Muscle of arm (tissue), 1 donor: ENCODE measurements at regions not wholly inside any gene's neighbourhood (a gene's known extent, or its start where the extent isn't known, plus 50 kb on each side); places are given as distances from the start of the nearest gene placed in this dataset.

Experiments used
- DNase-seq: peaks from one replicate; pipeline ENCODE4 v3.0.0-alpha.2; 2013

DNA sequence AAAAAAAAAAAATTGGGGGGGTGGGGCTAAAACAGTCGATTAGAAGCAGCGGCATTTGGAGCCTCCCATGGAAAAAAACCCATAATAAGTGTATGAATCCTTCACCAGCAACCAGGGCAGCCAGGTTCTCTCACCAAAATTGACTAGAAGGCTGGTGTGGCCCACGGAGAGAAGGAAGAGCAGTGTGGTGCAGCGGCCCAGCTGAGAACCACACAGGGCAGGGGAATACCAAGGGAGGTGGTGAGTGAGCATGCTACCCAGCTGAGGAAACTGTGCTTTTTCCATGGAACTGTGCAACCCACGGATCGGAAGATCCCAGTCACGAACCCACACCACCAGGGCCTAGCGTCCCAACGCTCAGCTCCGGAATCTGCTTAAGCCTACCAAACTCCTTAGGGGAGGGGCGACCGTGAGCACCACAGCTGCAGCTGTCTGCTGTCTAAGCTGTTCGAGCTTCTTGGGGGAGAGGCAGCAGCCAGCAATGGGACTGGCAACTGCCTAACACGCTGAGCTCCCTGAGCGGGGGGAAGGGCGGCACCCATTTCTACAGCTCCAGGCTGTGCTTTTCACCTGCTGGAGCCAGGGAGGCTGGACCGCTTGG is 1037.2 kb upstream of the ACVR2A start:
- DNase-seq: no peak

DNA sequence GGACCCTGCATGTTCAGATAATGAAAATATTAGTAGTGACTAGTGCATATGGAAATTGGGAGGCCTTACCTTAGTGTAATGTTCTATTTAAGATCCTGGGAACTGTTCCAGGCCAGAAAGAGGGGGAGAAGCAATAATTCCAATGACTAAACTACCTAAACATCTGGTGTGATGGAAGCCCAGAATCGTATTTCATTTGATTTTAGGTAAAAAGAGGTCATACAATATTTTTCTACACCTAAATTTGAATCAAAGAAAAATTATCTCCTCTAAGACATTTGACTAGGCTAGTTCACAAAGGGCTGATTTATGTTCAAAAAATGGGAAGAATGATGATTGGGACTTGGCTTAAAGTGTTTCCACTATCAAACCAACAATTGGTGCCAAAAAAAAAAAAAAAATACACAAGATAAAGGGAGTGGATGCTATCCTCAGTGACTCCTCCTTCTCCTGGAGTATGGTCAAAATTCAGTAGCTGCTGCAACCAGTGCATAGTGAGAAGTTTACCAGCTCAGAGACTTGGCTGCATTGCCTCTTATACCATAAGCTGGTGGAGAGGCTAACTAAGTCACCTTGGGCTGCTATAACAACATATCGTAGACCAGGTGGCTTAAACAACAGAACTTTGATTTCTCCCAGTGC is 1038.3 kb upstream of the ACVR2A start:
- DNase-seq: peak; percentile 5

DNA sequence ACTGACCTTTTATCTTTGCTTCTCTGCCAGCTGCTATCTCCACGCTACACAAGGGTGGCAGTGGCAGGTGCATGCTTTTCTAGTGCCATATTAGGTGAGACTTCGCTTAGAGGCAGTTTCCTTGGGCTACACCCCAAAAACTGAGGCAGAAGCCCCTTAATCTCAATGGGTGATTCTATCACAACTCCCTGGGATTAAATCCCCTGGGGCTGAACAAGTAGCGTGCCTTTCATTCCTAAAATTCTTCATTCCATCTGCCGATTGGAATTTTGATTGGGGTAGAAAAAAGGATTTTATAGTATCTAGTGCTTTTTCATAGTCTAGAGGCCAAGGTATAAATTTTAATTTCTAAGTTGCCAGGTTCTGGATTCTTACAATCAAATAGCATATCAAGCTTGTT is 1040.5 kb upstream of the ACVR2A start:
- no peak for DNase-seq

DNA sequence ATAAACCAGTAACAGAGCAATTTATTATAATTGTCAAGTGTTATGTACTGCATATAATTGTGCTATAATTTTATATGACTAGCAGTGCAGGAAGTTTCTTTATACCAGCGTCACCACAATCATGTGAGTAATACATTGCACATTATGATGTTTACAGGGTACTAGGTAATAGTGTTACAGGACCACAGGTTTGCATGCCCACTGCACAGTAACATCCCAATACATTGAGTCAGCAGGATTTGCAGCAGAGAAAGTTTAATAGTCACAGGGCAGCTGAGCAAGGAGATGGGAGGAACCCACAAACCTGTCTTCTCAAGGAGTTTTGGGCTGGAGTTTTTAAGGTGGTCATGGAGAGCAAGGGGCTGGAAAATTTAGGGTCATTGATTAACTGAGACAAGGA is 1042.9 kb upstream of the ACVR2A start:
- DNase-seq: no peak

DNA sequence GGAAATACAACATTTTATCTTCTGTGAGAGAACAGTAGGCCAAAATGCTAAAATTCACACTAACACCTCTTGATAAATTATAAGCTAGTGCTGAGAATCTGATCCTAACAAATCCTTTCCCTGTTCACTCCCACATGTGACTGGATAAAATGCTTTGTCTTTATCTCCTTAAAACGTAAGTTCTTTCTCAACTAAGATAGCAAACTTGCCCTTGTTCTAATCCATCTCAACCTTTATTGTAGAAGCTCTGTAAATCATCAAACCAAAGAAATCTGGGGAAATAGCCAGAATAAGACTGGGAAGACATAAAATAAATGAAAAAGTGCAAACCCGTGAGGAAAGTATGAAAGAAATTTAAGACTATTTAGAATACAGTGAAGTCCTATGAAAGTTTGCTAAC is 1058.4 kb upstream of the ACVR2A start:
- no peak for DNase-seq

DNA sequence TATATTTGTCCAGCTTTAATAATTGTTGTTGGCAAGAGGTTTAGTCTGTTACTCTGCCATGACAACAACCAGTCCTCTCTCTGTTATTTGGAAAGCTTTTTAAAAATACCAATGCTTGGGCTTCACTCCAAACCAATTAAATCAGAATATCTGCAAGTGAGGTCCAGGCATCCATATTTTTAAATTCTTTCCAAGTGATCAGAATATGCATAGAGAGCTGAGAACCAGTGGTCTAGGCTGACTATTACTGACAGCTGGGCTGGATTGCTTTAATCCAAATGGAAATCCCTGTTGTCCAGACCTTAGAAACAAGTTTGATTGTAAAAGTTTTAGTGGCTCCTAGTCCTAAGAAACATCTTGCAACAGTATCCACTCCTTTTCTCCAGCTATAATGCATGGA is 1059.7 kb upstream of the ACVR2A start:
- no peak for DNase-seq

DNA sequence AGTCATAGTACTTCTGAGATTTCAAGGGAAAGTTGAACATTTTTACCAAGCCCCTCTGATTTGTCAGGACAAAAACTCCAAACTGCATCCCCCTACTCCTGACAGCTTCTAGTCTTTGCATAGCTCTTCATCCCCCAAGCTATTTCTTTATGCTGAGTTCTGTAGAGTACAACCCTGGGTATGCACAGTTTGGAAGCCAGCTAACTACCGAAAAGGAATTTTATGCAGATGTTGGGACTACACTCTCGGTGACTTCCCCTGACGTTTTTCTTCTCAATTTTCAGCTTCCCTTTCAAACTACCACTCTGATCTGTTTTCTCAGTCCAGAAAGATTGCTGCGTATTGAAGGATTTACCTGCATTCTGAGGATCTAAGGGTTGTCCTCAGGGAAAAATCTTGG is 1060.2 kb upstream of the ACVR2A start:
- DNase-seq: no peak

DNA sequence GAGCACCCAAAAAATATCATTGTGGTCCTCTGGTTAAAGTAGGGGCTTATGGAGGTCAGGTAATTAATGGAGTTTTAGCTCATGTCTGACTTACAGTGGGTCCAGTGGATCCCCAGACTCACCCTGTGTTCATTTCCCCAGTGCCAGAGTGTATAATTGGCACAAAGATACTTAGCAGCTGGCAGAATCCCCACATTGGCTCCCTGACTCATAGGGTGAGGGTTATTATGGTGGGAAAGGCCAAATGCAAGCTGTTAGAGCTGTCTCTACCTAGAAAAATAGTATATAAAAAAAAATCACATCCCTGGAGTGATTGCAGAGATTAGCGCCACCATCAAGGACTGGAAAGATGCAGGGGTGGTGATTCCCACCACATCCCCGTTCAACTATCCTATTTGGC is 1067.6 kb upstream of the ACVR2A start:
- DNase-seq: no peak

DNA sequence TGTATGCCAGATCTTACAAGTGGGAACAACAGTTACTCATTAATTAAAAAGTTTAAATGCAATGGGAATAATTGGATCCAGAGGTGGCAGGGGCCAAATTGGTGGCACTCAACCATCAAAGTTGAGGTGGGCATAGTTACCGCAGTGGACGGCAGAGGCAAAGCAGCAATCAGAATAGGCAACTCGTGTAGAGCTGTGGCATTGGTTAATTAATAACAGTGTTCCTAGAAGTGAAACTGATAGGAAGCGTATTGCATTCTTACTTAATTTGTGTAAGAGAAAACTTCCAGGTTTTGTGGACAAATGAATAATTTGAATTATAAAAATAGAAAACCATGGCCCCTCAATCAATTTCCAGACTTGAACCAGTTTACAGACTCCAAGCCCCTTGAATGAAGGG is 1068.2 kb upstream of the ACVR2A start:
- DNase-seq: no peak

DNA sequence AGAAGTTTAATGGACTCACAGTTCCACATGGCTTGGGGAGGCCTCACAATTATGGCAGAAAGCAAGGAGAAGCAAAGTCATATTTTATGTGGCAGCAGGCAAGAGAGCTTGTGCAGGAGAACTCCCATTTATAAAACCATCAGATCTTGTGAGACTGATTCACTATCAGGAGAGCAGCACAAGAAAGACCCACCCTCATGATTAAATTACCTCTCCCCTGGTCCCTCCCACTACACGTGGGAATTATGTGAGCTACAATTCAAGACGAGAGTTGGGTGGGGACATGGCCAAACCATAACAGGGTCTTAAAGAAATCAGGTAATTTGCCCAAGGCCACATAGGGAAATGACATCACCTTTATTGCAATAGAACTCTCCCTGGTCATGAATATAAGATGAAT is 1073.3 kb upstream of the ACVR2A start:
- no peak for DNase-seq

DNA sequence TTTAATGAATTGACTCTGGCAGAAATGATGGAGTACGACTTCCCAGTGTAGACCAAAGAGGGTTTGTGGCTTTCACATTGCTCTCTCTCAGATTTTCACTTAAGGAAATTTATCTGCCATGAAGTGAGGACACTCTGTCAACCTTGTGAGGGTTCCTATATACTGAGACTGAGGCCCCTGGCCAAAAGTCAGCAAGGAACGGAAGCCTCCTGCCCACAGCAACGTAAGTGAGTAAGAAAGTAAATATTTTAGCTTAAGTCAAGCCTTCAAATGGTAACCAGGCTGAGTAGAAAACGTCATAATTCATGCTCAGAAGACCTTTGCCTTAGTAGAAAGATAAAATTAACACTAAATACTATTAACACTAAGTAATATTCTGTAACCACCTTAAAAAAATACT is 1080.5 kb upstream of the ACVR2A start:
- no peak for DNase-seq

DNA sequence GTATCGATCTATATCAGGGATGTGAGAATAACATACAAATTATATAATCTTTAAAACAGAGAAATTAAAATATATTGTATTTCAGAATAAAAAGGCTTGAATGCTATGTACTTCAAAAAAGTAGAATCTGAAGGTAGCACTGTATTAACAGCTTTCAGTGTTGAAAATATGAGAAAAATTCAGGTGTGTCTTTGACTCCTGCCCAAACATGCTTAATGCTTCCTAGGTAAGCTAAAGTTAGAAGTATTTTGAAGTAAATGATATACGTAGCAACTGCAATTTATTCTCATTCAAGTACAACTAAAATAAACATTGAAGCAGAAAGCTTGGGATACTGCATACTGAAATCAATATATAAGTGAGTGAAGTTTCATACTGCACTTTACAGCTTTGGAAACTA is 1082.0 kb upstream of the ACVR2A start:
- no peak for DNase-seq

DNA sequence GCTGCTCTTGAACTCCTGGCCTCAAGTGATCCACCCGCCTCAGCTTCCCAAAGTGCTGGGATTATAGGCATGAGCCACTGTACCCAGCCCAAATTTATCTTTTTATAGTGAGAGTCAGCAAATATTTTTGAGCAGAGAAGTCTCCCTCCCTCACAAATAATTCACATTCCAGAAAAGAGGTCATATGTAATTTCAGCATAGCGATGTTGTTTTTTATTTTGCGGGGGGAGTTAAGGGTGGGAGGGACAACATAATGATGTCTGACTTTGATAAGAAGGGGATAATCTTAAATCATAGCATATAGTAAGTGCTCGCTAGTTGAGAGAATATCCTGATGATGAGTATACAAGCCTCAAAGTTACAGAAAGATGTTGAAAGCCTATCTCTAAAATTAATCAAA is 1090.2 kb upstream of the ACVR2A start:
- DNase-seq: no peak

DNA sequence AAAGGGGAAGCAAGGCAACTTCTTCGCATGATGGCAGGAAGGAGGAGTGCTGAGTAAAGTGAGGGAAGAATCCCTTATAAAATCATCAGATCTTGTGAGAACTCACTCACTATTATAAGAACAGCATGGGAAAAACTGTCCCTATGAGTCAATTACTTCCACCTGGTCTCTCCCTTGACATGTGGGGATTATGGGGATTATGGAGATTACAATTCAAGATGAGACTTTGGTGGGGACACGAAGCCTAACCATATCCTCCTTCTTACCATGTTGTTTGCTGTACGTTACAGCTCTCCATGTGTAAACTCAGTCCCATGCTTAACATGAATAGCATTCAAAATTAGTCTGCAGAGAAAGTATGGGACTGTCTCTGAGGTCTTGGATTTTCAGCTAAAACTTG is 1096.8 kb upstream of the ACVR2A start:
- DNase-seq: no peak

DNA sequence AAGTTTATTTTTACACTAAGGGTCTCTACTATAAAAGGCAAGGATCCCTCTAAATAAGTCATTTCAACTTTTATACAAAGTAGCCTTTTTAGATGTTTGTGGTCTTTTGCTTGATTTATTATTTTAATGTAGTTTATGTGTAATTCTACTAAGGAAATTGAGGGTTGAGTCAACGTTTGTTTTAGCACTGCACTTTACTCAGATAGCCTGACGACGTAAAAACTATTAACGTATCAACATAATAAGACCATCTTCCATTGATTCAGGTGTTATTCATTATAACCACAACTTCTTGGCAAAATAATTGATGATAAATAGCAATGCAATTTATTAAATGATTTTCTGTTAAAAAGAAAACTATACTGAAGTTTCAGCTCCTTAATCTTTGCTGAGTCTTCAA is 1103.6 kb upstream of the ACVR2A start:
- DNase-seq: no peak

DNA sequence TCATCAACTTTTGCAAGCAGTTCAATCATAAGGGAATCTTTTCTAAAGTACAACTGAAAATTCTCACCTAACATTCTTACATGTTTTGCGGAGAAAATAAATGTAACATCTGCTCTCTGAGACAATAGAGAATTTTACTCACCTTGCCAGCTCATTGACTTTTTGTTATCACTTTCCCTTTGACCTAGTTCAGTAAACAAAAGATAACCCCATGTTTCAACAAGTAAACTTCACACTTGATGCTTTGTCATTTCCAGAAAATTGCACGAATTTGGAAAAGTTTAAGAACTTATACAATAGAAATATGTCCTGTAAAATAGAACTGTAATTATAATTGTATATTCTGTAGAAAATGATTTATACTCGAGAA is 1110.0 kb upstream of the ACVR2A start:
- DNase-seq: no peak

DNA sequence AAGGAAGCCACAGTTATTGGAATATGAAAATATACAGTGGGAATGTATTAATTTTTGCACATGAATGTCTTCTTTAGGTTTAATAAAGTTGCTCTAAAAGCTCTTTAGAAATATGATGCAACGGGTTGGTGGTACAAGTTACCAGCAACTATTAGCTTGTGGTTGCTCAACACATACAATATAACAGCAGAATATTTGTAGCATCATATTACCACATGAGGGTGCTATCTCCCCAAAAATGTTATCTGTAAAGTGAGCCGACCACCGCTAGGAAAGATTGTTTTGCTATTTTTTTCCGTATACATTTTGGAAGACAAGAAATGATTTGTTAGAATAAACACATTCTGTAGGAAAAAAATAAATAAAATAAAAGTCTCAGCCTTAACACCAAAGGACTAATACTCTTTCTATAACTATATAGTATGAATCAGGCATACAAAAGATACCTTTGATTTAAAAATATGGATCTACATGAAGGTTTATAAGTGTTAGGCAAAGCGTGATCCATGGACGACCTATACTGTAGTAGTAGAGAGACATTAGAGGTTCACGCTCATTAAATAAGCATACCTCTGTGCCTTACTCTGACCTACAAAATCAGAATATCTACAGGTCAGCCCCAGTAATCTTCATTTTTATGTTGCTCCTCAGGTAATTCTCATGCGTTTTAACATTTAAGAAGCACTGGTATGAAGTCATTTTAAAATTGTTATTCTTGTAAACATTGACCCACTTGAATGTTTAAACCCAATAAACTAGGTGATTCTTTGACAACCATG is 1110.6 kb upstream of the ACVR2A start:
- DNase-seq: peak; percentile 45

DNA sequence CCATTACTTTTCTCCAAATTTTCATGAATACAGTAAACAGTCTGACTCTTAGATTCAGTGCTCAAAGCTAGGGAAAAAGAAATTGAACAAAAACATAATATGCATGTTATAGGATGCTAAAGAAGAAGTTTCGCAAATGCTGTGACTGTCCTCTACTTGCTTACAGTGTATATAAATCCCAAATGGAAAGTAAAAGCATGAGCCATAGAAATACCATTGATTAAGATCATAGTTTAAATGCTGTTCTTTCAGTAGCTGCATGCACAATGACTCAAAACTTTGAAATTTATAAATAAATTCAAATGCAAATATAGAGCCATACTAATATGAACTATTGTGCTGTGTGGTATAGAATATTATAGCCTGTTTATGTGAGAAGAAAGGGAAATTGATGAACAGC is 1113.9 kb upstream of the ACVR2A start:
- DNase-seq: no peak

DNA sequence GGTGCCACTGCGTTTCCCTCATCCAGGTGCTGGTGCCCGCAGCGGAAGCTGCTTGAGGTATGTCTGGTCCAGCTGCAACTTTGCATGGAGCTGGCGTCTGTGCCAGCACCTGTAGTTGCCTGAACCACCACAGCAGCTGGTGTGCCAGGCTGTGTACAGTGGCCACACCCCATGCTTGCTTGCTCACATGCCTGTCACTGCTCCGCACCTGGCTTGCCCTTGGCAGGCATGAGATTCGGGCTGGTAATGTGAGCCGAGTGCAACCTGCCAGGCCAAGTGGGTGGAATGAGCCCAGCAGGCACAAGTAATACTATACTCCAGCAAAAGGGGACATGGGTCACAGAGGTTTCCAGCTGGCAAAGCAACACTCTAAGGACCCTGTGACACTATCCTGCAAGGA is 1123.3 kb upstream of the ACVR2A start:
- DNase-seq: peak; percentile 7

DNA sequence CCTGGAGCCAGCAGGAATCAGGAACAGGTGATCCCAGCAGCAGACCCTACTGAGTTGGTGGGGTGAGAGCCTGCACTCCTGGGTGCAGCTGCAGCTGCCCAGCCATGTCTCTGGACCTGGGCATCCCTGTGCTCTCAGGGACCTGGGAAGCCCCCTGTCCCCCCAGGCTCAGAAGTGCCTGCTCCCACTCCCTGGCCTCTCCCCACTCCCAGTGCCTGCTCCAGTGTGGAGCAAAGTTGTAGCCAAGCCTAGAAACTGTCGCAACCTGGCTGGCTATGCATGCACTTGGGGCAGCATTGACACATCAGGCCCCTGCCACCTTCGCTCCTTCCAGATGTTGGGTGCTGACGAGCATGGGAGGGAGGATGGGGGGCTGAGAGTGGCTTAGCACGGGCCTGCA is 1124.7 kb upstream of the ACVR2A start:
- no peak for DNase-seq

DNA sequence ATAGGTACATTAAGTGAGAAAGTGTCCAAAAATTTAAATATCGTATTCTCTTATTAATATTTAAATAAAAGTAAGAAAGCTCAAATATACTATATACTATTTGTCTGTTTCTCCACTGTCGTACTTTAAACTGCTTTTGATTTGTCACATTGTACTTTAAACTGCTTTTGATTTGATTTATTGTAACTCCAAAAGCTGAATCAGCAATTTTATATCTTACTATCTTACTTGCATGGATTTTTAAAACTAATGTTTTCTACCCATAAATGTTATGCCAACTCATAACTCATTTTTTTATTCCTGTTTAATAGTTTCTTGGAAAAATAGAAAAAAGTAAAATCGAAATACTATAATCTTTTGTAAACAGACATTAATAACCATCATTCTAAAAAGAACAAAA is 1128.2 kb upstream of the ACVR2A start:
- DNase-seq: no peak

DNA sequence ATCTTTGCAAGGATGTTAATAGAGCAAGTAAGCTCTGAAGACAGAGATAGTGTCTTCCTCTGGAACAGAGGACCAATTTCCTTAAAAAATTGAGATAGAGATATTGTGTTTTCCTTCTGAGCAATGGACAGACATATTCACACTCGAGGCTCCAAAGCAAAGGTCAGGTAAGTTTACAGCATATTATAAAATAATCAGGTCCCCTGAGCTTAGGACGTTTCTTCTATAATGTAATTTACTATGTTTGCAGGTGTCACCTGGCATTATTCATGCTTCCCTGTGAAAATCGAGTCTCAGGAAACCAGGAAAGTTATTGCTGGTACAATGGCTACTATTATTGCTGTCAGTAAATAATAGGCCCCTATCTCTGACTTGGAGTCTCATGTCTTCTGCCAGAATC is 1135.8 kb upstream of the ACVR2A start:
- no peak for DNase-seq

DNA sequence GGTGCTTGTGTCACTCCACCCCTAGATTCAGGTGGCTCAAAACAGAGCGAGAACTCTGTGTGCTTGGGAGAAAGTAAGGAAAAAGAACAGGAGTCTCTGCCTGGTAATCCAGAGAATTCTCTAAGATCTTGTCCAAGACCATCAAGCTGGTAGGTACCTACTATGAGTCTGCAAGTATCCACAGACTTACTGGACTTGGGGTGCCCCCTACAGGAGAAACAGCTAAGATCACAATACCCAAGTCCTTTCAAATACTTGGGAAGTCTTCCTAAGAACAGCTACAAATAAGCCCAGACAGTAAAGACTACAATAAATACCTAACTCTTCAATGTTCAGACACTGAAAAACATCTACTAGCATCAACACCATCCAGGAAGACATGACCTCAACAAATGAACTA is 1143.6 kb upstream of the ACVR2A start:
- DNase-seq: no peak

DNA sequence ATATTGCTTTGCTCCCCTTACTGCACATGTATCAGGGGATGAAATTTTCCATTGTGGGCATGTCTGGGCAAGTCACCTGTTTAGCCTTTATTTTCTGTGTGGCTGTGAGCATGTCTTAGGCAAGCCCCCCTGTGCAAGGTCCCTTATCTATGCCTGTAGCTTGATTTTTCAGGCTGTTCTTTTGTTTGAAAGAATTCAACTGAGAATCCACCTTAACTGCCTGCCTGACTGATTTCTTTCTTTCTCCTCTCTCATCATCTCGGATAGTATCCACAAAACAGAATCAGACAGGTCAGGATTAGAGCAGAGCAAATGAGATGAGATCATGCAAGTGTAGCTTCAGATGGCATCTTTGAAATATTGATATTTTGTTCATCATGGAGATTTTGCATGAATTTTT is 1147.5 kb upstream of the ACVR2A start:
- DNase-seq: no peak
